GM06990 (cell line): ENCODE measurements at regions not wholly inside any gene's neighbourhood (a gene's known extent, or its start where the extent isn't known, plus 50 kb on each side); places are given as distances from the start of the nearest gene placed in this dataset.

ENCODE experiments used
- DNase-seq: peaks from one replicate; pipeline ENCODE4 v3.0.0-alpha.2; 2011; ENCODE audit not compliant: insufficient read length; ENCODE audit errors: extremely low read depth
- H3K27me3 ChIP-seq: replicated peaks from 2 replicates; pipeline ENCODE4 v1.6.0; 2011; ENCODE audit warnings: low read length; ENCODE audit not compliant: control insufficient read depth, insufficient read depth
- H3K36me3 ChIP-seq: 2 replicates; pipeline ENCODE4 v1.5.1; 2011; ENCODE audit warnings: low read length; ENCODE audit not compliant: control insufficient read depth, insufficient read depth
- H3K4me3 ChIP-seq: replicated peaks from 2 replicates; pipeline ENCODE4 v1.5.1; 2011; ENCODE audit warnings: low read depth, mild to moderate bottlenecking, control low read depth, low read length
- CTCF ChIP-seq: IDR thresholded peaks from 2 replicates; pipeline ENCODE4 v1.5.1; 2011; ENCODE audit warnings: low read length, control low read depth, mild to moderate bottlenecking, inconsistent platforms; ENCODE audit not compliant: insufficient read depth, poor library complexity, severe bottlenecking

- no peak for TF ChIP-seq CTCF
- H3K4me3 ChIP-seq = no peak overlapping the region
- no peaks in the 10 kb centered on the region for H3K27me3 ChIP-seq
Observed at GRCh38 chrX:1781766-1782165, 166.9 kb downstream of the ASMT start.

GRCh38 chrX:1784773-1785172 lies 169.9 kb downstream of the ASMT start:
- no peaks in the 10 kb centered on the region for H3K27me3 ChIP-seq
- no peak for DNase-seq
- H3K36me3 ChIP-seq = no peaks in the 10 kb centered on the region
- no peak overlapping the region for H3K4me3 ChIP-seq
- peak; percentile 14 for TF ChIP-seq CTCF

More at GRCh38 chrX:1781766-1782165, 166.9 kb downstream of the ASMT start:
- no peaks in the 10 kb centered on the region for H3K36me3 ChIP-seq
- no peak for DNase-seq

- Histone ChIP-seq H3K36me3 (no peaks in the 10 kb centered on the region), H3K4me3 (no peak overlapping the region), H3K27me3 (no peaks in the 10 kb centered on the region)
- TF ChIP-seq CTCF = no peak
- DNase-seq = no peak
Observed at GRCh38 chrX:1788300-1788911, 173.5 kb downstream of the ASMT start.

- Histone ChIP-seq H3K36me3 (no peaks in the 10 kb centered on the region), H3K27me3 (no peaks in the 10 kb centered on the region), H3K4me3 (no peak overlapping the region)
- DNase-seq = no peak
- TF ChIP-seq CTCF = no peak
Observed at GRCh38 chrX:1792636-1793035, 177.8 kb downstream of the ASMT start.

- Histone ChIP-seq H3K27me3 (no peaks in the 10 kb centered on the region), H3K4me3 (no peak overlapping the region), H3K36me3 (no peaks in the 10 kb centered on the region)
- TF ChIP-seq CTCF = no peak
- DNase-seq = no peak
Observed at GRCh38 chrX:1794586-1794985, 179.7 kb downstream of the ASMT start.

GRCh38 chrX:1802912-1803311 lies 188.1 kb downstream of the ASMT start:
- no peak for TF ChIP-seq CTCF
- no peaks in the 10 kb centered on the region for H3K36me3 ChIP-seq
- H3K27me3 ChIP-seq = no peaks in the 10 kb centered on the region
- no peak overlapping the region for H3K4me3 ChIP-seq
- DNase-seq = no peak
